GM23338 (cell line): ENCODE measurements at regions not wholly inside any gene's neighbourhood (a gene's known extent, or its start where the extent isn't known, plus 50 kb on each side); places are given as distances from the start of the nearest gene placed in this dataset.
A peak's percentile ranks its signal among the peaks of the same experiment; 100 is the strongest.

Experiments
- ATAC-seq: fragments of 200-7000 bp; cut with Tn5 transposase; 3 replicates; pipeline ENCODE4 v1.9.1; 2020
- DNase-seq: peaks from one replicate; pipeline ENCODE4 v3.0.0-alpha.2; 2015; ENCODE audit warnings: low spot score
- H2AFZ ChIP-seq: fragments of 200-600 bp; sonication (generic); 2 replicates; pipeline ENCODE4 v1.8.0; 2016; ENCODE audit warnings: antibody characterized with exemption, mild to moderate bottlenecking, moderate library complexity
- H3F3A ChIP-seq: fragments of 200-600 bp; sonication (generic); replicated peaks from 2 replicates; pipeline ENCODE4 v1.8.0; 2017; ENCODE audit warnings: antibody characterized with exemption, mixed run types, low read depth
- H3K27ac ChIP-seq: fragments of 200-600 bp; sonication (generic); 2 replicates; pipeline ENCODE4 v1.6.1; 2016; ENCODE audit warnings: low read depth
- H3K27me3 ChIP-seq: fragments of 200-600 bp; sonication (generic); 2 replicates; pipeline ENCODE4 v1.8.0; 2016; ENCODE audit warnings: mild to moderate bottlenecking, mixed run types, moderate library complexity; ENCODE audit not compliant: insufficient read depth
- H3K36me3 ChIP-seq: fragments of 200-600 bp; sonication (generic); 2 replicates; pipeline ENCODE4 v1.8.0; 2016; ENCODE audit warnings: mild to moderate bottlenecking; ENCODE audit not compliant: insufficient read depth
- H3K4me1 ChIP-seq: fragments of 200-600 bp; sonication (generic); 2 replicates; pipeline ENCODE4 v1.8.0; 2016; ENCODE audit warnings: mild to moderate bottlenecking, moderate library complexity; ENCODE audit not compliant: insufficient read depth
- H3K4me2 ChIP-seq: fragments of 200-600 bp; sonication (generic); 2 replicates; pipeline ENCODE4 v1.7.1; 2017; ENCODE audit warnings: mixed run types
- H3K4me3 ChIP-seq: fragments of 200-600 bp; sonication (generic); 2 replicates; pipeline ENCODE4 v1.6.1; 2016; ENCODE audit warnings: mixed run types
- H3K79me2 ChIP-seq: fragments of 200-600 bp; sonication (generic); replicated peaks from 2 replicates; pipeline ENCODE4 v1.8.0; 2017; ENCODE audit warnings: mild to moderate bottlenecking; ENCODE audit not compliant: insufficient read depth
- H3K9me2 ChIP-seq: fragments of 200-600 bp; sonication (generic); 2 replicates; pipeline ENCODE4 v1.8.0; 2017; ENCODE audit not compliant: insufficient read depth
- H4K20me1 ChIP-seq: fragments of 200-600 bp; sonication (generic); replicated peaks from 2 replicates; pipeline ENCODE4 v1.8.0; 2017; ENCODE audit warnings: mild to moderate bottlenecking; ENCODE audit not compliant: insufficient read depth
- H3K27ac Mint-ChIP-seq: 2 replicates; pipeline ENCODE4 v1.8.0; 2020; ENCODE audit warnings: inconsistent platforms, mild to moderate bottlenecking, moderate library complexity, mixed read lengths
- H3K27me3 Mint-ChIP-seq: 3 replicates; pipeline ENCODE4 v1.8.0; 2022; ENCODE audit warnings: low read depth, mild to moderate bottlenecking, moderate library complexity, mixed read lengths, inconsistent platforms; ENCODE audit not compliant: insufficient read depth, poor library complexity
- H3K36me3 Mint-ChIP-seq: 3 replicates; pipeline ENCODE4 v1.8.0; 2021; ENCODE audit warnings: low read depth, mild to moderate bottlenecking, inconsistent platforms, moderate library complexity, mixed read lengths
- H3K4me1 Mint-ChIP-seq: 3 replicates; pipeline ENCODE4 v1.8.0; 2020; ENCODE audit warnings: mild to moderate bottlenecking, inconsistent platforms, mixed read lengths
- H3K4me3 Mint-ChIP-seq: 3 replicates; pipeline ENCODE4 v1.8.0; 2021; ENCODE audit warnings: moderate library complexity, mild to moderate bottlenecking, inconsistent platforms, mixed read lengths
- H3K9me3 Mint-ChIP-seq: 3 replicates; pipeline ENCODE4 v1.8.0; 2020; ENCODE audit warnings: moderate library complexity, mild to moderate bottlenecking, inconsistent platforms, mixed read lengths
- CTCF ChIP-seq, 2 experiments: fragments of 200-600 bp in 1 of 2; sonication (generic) in 1 of 2; conservative IDR thresholded peaks; 2 replicates each; pipeline versions ENCODE4 v1.5.1 to v1.6.1; 2016 to 2017; ENCODE audit warnings: antibody characterized with exemption in 2 of 2, low read depth in 2 of 2, mild to moderate bottlenecking in 2 of 2, moderate library complexity in 1 of 2
- EZH2phosphoT487 ChIP-seq: fragments of 200-600 bp; sonication (generic); IDR thresholded peaks from one replicate; pipeline ENCODE4 v1.8.1; 2018; ENCODE audit warnings: antibody characterized with exemption; ENCODE audit not compliant: unreplicated experiment
- NANOG ChIP-seq: IDR thresholded peaks from 2 replicates; pipeline ENCODE4 v1.6.1; 2016; ENCODE audit warnings: antibody characterized with exemption, borderline replicate concordance
- POLR2AphosphoS5 ChIP-seq: IDR thresholded peaks from 2 replicates; pipeline ENCODE4 v1.6.1; 2016; ENCODE audit warnings: antibody characterized with exemption, low read depth
- REST ChIP-seq: IDR thresholded peaks from one replicate; pipeline ENCODE4 v1.6.1; 2018; ENCODE audit warnings: antibody characterized with exemption; ENCODE audit not compliant: unreplicated experiment
- ZNF331 ChIP-seq: fragments of 250-450 bp; sonication (Bioruptor Pico); IDR thresholded peaks from 2 replicates; pipeline ENCODE4 v1.5.0; 2020; ENCODE audit warnings: low read depth, mild to moderate bottlenecking, moderate library complexity
- ZNF462 ChIP-seq: fragments of 250-450 bp; sonication (Bioruptor Pico); IDR thresholded peaks from 2 replicates; pipeline ENCODE4 v1.5.0; 2020; ENCODE audit warnings: mild to moderate bottlenecking, moderate library complexity

- TF ChIP-seq REST, result no peak
- no peak for TF ChIP-seq ZNF331 (CRISPR knock-in tag)
Measured at GRCh38 chr4:38511702-38512101, 152.3 kb upstream of the KLF3 start (continued).

- H4K20me1 ChIP-seq, result no peaks in the 10 kb centered on the region
- 0 out of 3 replicates have a peak, but pooled peaks cover 2% of the 10 kb centered on the region for H3K36me3 Mint-ChIP-seq
- H2AFZ ChIP-seq, result no peak overlapping the region
- peak overlapping the region; percentile 4; the same call in 1 of the 2 replicates for H3K4me2 ChIP-seq
- no peaks in the 10 kb centered on the region for H3K36me3 ChIP-seq
- H3K4me1 ChIP-seq, result peaks cover 24% of the 10 kb centered on the region
- H3F3A ChIP-seq, result no peaks in the 10 kb centered on the region
- DNase-seq (peak; percentile 50), ATAC-seq (peak; percentile 92)
- peak overlapping the region; percentile 42; the same call in 2 of the 3 replicates for H3K4me3 Mint-ChIP-seq
- peaks cover 6% of the 10 kb centered on the region for H3K27me3 Mint-ChIP-seq
- TF ChIP-seq ZNF462 (peak; percentile 97), POLR2AphosphoS5 (no peak), CTCF (conservative IDR thresholded peaks at IDR 0.05; ENCODE audit: low read depth in 2 of 2) (no peak), NANOG (0 out of 2 replicates have a peak, but pooled peaks have one; percentile 43), EZH2phosphoT487 (no peak)
- H3K9me2 ChIP-seq, result peaks cover 10% of the 10 kb centered on the region; the same call in 1 of the 2 replicates
- H3K4me1 Mint-ChIP-seq, result peaks cover 22% of the 10 kb centered on the region
- peak overlapping the region; percentile 65 for H3K27ac Mint-ChIP-seq
- H3K9me3 Mint-ChIP-seq, result no peaks in the 10 kb centered on the region; the same call in 1 of the 3 replicates
- H3K4me3 ChIP-seq, result 0 out of 2 replicates have a peak overlapping the region, but pooled peaks have one; percentile 7
- no peaks in the 10 kb centered on the region for H3K79me2 ChIP-seq
- no peaks in the 10 kb centered on the region for H3K27me3 ChIP-seq
- H3K27ac ChIP-seq, result no peak overlapping the region
Measured at GRCh38 chr4:38512840-38513239, 151.2 kb upstream of the KLF3 start.
